ENCODE measurements at regions not wholly inside any gene's neighbourhood (a gene's known extent, or its start where the extent isn't known, plus 50 kb on each side); places are given as distances from the start of the nearest gene placed in this dataset.

GRCh38 chr3:66748175-66748876 is 247.5 kb upstream of the LRIG1 start:
- no peaks in the 10 kb centered on the region for H3K4me1 ChIP-seq
- TF ChIP-seq POLR2AphosphoS5 (IDR thresholded peaks at IDR 0.05; ENCODE audit: insufficient read depth in 1 of 2, low read depth in 1 of 2) (no peak), POLR2A (IDR thresholded peaks at IDR 0.05) (no peak), CTCF (IDR thresholded peaks at IDR 0.05) (no peak)
- H3K36me3 ChIP-seq: no peaks in the 10 kb centered on the region
- no peak for DNase-seq (ENCODE audit: extremely low spot score in 2 of 2)
- H3K27ac ChIP-seq: no peak overlapping the region
- no peaks in the 10 kb centered on the region for H3K27me3 ChIP-seq
- intact Hi-C loops (cut with DNase I): no loop called here
- no peak overlapping the region for H3K4me3 ChIP-seq
- H3K9me3 ChIP-seq: no peaks in the 10 kb centered on the region

GRCh38 chr3:66751842-66752241 is 246.3 kb upstream of the KBTBD8 start:
- DNase-seq (ENCODE audit: extremely low spot score in 2 of 2): no peak
- no peaks in the 10 kb centered on the region for H3K4me1 ChIP-seq
- H3K4me3 ChIP-seq: no peak overlapping the region
- no peaks in the 10 kb centered on the region for H3K27me3 ChIP-seq
- TF ChIP-seq CTCF (IDR thresholded peaks at IDR 0.05) (no peak), POLR2A (IDR thresholded peaks at IDR 0.05) (no peak), POLR2AphosphoS5 (IDR thresholded peaks at IDR 0.05; ENCODE audit: insufficient read depth in 1 of 2, low read depth in 1 of 2) (no peak)
- intact Hi-C loops (cut with DNase I): no loop called here
- no peak overlapping the region for H3K27ac ChIP-seq
- H3K36me3 ChIP-seq: no peaks in the 10 kb centered on the region
- no peaks in the 10 kb centered on the region for H3K9me3 ChIP-seq

- DNase-seq (ENCODE audit: extremely low spot score in 2 of 2): no peak
- H3K36me3 ChIP-seq: no peaks in the 10 kb centered on the region
- intact Hi-C loops (cut with DNase I): no loop called here
- H3K27me3 ChIP-seq: no peaks in the 10 kb centered on the region
- TF ChIP-seq CTCF (IDR thresholded peaks at IDR 0.05): no peak
- TF ChIP-seq POLR2A (IDR thresholded peaks at IDR 0.05): no peak
- no peak for TF ChIP-seq POLR2AphosphoS5 (IDR thresholded peaks at IDR 0.05; ENCODE audit: insufficient read depth in 1 of 2, low read depth in 1 of 2)
- no peaks in the 10 kb centered on the region for H3K4me1 ChIP-seq
- no peak overlapping the region for H3K4me3 ChIP-seq
- H3K9me3 ChIP-seq: no peaks in the 10 kb centered on the region
- H3K27ac ChIP-seq: no peak overlapping the region
These were observed 244.4 kb upstream of the KBTBD8 start for GRCh38 chr3:66753670-66754069.

- Histone ChIP-seq H3K4me3 (no peak overlapping the region), H3K4me1 (no peaks in the 10 kb centered on the region), H3K27ac (no peak overlapping the region), H3K9me3 (no peaks in the 10 kb centered on the region), H3K36me3 (no peaks in the 10 kb centered on the region), H3K27me3 (no peaks in the 10 kb centered on the region)
- DNase-seq (ENCODE audit: extremely low spot score in 2 of 2): no peak
- intact Hi-C loops (cut with DNase I): no loop called here
- TF ChIP-seq POLR2A (IDR thresholded peaks at IDR 0.05): no peak
- TF ChIP-seq POLR2AphosphoS5 (IDR thresholded peaks at IDR 0.05; ENCODE audit: insufficient read depth in 1 of 2, low read depth in 1 of 2): no peak
- no peak for TF ChIP-seq CTCF (IDR thresholded peaks at IDR 0.05)
These were observed 243.5 kb upstream of the KBTBD8 start for GRCh38 chr3:66754613-66755012.

- intact Hi-C loops (cut with DNase I): no loop called here
- Histone ChIP-seq H3K4me3 (no peak overlapping the region), H3K9me3 (no peaks in the 10 kb centered on the region), H3K36me3 (no peaks in the 10 kb centered on the region), H3K27me3 (no peaks in the 10 kb centered on the region), H3K4me1 (no peaks in the 10 kb centered on the region), H3K27ac (no peak overlapping the region)
- no peak for DNase-seq (ENCODE audit: extremely low spot score in 2 of 2)
- TF ChIP-seq POLR2A (IDR thresholded peaks at IDR 0.05) (no peak), CTCF (IDR thresholded peaks at IDR 0.05) (no peak), POLR2AphosphoS5 (IDR thresholded peaks at IDR 0.05; ENCODE audit: insufficient read depth in 1 of 2, low read depth in 1 of 2) (no peak)
These were observed 242.2 kb upstream of the KBTBD8 start for GRCh38 chr3:66755924-66756323.
